ENCODE measurements at regions not wholly inside any gene's neighbourhood (a gene's known extent, or its start where the extent isn't known, plus 50 kb on each side); places are given as distances from the start of the nearest gene placed in this dataset.

- Mint-ChIP-seq H3K4me1 (no peaks in the 10 kb centered on the region), H3K27ac (no peak overlapping the region)
- no peak for DNase-seq
Observed at GRCh38 chr2:48137829-48138228, 176.7 kb upstream of the FOXN2 start.

GRCh38 chr2:48138898-48139297 is 175.6 kb upstream of the FOXN2 start:
- Mint-ChIP-seq H3K36me3 (ENCODE audit: low read depth) (peaks cover 3% of the 10 kb centered on the region), H3K27ac (no peak overlapping the region), H3K4me1 (no peaks in the 10 kb centered on the region), H3K4me3 (no peak overlapping the region), H3K9me3 (peaks cover 3% of the 10 kb centered on the region), H3K27me3 (peaks cover 7% of the 10 kb centered on the region)
- no peak for DNase-seq
- POLR2A ChIA-PET, result no interaction called here
- CTCF ChIA-PET, result no interaction called here

More at GRCh38 chr2:48137829-48138228, 176.7 kb upstream of the FOXN2 start:
- Mint-ChIP-seq H3K27me3 (peaks cover 4% of the 10 kb centered on the region), H3K9me3 (no peaks in the 10 kb centered on the region), H3K36me3 (ENCODE audit: low read depth) (no peaks in the 10 kb centered on the region), H3K4me3 (no peak overlapping the region)
- ChIA-PET POLR2A (no interaction called here), CTCF (no interaction called here)

- no peak overlapping the region for H3K4me3 Mint-ChIP-seq
- peaks cover 5% of the 10 kb centered on the region for H3K36me3 Mint-ChIP-seq (ENCODE audit: low read depth)
- POLR2A ChIA-PET, result no interaction called here
- no peak overlapping the region for H3K27ac Mint-ChIP-seq
- CTCF ChIA-PET, result no interaction called here
- DNase-seq, result no peak
- H3K27me3 Mint-ChIP-seq, result peaks cover 7% of the 10 kb centered on the region
- H3K4me1 Mint-ChIP-seq, result peaks cover 12% of the 10 kb centered on the region
- peaks cover 5% of the 10 kb centered on the region for H3K9me3 Mint-ChIP-seq
Observed at GRCh38 chr2:48140586-48140985, 173.9 kb upstream of the FOXN2 start.

- Mint-ChIP-seq H3K9me3 (peaks cover 5% of the 10 kb centered on the region), H3K27ac (no peak overlapping the region)
- POLR2A ChIA-PET, result interaction anchor here (0.5 kb wide), 1 partner anchor 362 kb away, joined by 3 read pairs; no protein-coding TSS in a partner anchor
Observed at GRCh38 chr2:48144777-48145176, 169.7 kb upstream of the FOXN2 start.

GRCh38 chr2:48145845-48146452 is 168.5 kb upstream of the FOXN2 start:
- DNase-seq, result no peak
- H3K4me3 Mint-ChIP-seq, result no peak overlapping the region
- H3K4me1 Mint-ChIP-seq, result peaks cover 20% of the 10 kb centered on the region
- CTCF ChIA-PET, result interaction anchor here (0.6 to 2.1 kb wide), 5 partner anchors 9 to 130 kb away, joined by 3 to 6 read pairs (median 4); no protein-coding TSS in a partner anchor
- no peak overlapping the region for H3K27ac Mint-ChIP-seq
- peaks cover 5% of the 10 kb centered on the region for H3K27me3 Mint-ChIP-seq
- peaks cover 5% of the 10 kb centered on the region for H3K36me3 Mint-ChIP-seq (ENCODE audit: low read depth)
- POLR2A ChIA-PET, result no interaction called here
- peaks cover 5% of the 10 kb centered on the region for H3K9me3 Mint-ChIP-seq

More at GRCh38 chr2:48144777-48145176, 169.7 kb upstream of the FOXN2 start:
- DNase-seq, result peak; percentile 9
- CTCF ChIA-PET, result interaction anchor here (0.9 to 2.1 kb wide), 3 partner anchors 21 to 262 kb away, joined by 3 to 6 read pairs (median 3); no protein-coding TSS in a partner anchor
- Mint-ChIP-seq H3K4me3 (no peak overlapping the region), H3K27me3 (peaks cover 4% of the 10 kb centered on the region), H3K4me1 (peaks cover 20% of the 10 kb centered on the region), H3K36me3 (ENCODE audit: low read depth) (peaks cover 5% of the 10 kb centered on the region)

GRCh38 chr2:48146552-48146951 is 167.9 kb upstream of the FOXN2 start:
- H3K27me3 Mint-ChIP-seq, result peaks cover 7% of the 10 kb centered on the region
- peaks cover 5% of the 10 kb centered on the region for H3K36me3 Mint-ChIP-seq (ENCODE audit: low read depth)
- ChIA-PET POLR2A (interaction anchor here (0.6 kb wide), 1 partner anchor 1802 kb away, joined by 6 read pairs; no protein-coding TSS in a partner anchor), CTCF (interaction anchor here (0.6 to 1.2 kb wide), 5 partner anchors 11 to 1609 kb away, joined by 3 to 4 read pairs (median 3); no protein-coding TSS in a partner anchor)
- H3K4me3 Mint-ChIP-seq, result no peak overlapping the region
- DNase-seq, result no peak
- H3K4me1 Mint-ChIP-seq, result peaks cover 20% of the 10 kb centered on the region
- peaks cover 5% of the 10 kb centered on the region for H3K9me3 Mint-ChIP-seq
- no peak overlapping the region for H3K27ac Mint-ChIP-seq

GRCh38 chr2:48147719-48148118 is 166.8 kb upstream of the FOXN2 start:
- Mint-ChIP-seq H3K27me3 (peaks cover 7% of the 10 kb centered on the region), H3K27ac (no peak overlapping the region), H3K9me3 (peaks cover 5% of the 10 kb centered on the region), H3K4me3 (no peak overlapping the region), H3K4me1 (peaks cover 20% of the 10 kb centered on the region), H3K36me3 (ENCODE audit: low read depth) (peaks cover 5% of the 10 kb centered on the region)
- CTCF ChIA-PET, result no interaction called here
- POLR2A ChIA-PET, result no interaction called here
- DNase-seq, result no peak

GRCh38 chr2:48148841-48149430 is 165.5 kb upstream of the FOXN2 start:
- H3K4me1 Mint-ChIP-seq, result peaks cover 20% of the 10 kb centered on the region
- H3K27ac Mint-ChIP-seq, result no peak overlapping the region
- no peak overlapping the region for H3K4me3 Mint-ChIP-seq
- ChIA-PET CTCF (interaction anchor here (1.1 kb wide), 1 partner anchor 31 kb away, joined by 3 read pairs; no protein-coding TSS in a partner anchor), POLR2A (no interaction called here)
- peaks cover 3% of the 10 kb centered on the region for H3K36me3 Mint-ChIP-seq (ENCODE audit: low read depth)
- H3K9me3 Mint-ChIP-seq, result peaks cover 3% of the 10 kb centered on the region
- peaks cover 3% of the 10 kb centered on the region for H3K27me3 Mint-ChIP-seq
- no peak for DNase-seq

GRCh38 chr2:48157150-48157549 is 157.3 kb upstream of the FOXN2 start:
- CTCF ChIA-PET, result interaction anchor here (1.0 to 1.1 kb wide), 2 partner anchors 34 to 43 kb away, joined by 3 read pairs; no protein-coding TSS in a partner anchor
- H3K36me3 Mint-ChIP-seq (ENCODE audit: low read depth), result peaks cover 6% of the 10 kb centered on the region
- POLR2A ChIA-PET, result no interaction called here
- H3K27me3 Mint-ChIP-seq, result peaks cover 12% of the 10 kb centered on the region
- no peaks in the 10 kb centered on the region for H3K4me1 Mint-ChIP-seq
- DNase-seq, result no peak
- H3K4me3 Mint-ChIP-seq, result no peak overlapping the region
- H3K9me3 Mint-ChIP-seq, result peaks cover 25% of the 10 kb centered on the region
- H3K27ac Mint-ChIP-seq, result no peak overlapping the region

GRCh38 chr2:48161628-48162027 is 152.9 kb upstream of the FOXN2 start:
- H3K4me1 Mint-ChIP-seq, result no peaks in the 10 kb centered on the region
- no peak overlapping the region for H3K27ac Mint-ChIP-seq
- H3K27me3 Mint-ChIP-seq, result peaks cover 15% of the 10 kb centered on the region
- H3K4me3 Mint-ChIP-seq, result no peak overlapping the region
- peaks cover 24% of the 10 kb centered on the region for H3K9me3 Mint-ChIP-seq
- peaks cover 8% of the 10 kb centered on the region for H3K36me3 Mint-ChIP-seq (ENCODE audit: low read depth)
- ChIA-PET CTCF (no interaction called here), POLR2A (no interaction called here)
- DNase-seq, result no peak

- Mint-ChIP-seq H3K4me3 (no peak overlapping the region), H3K9me3 (peaks cover 20% of the 10 kb centered on the region), H3K4me1 (no peaks in the 10 kb centered on the region), H3K36me3 (ENCODE audit: low read depth) (peaks cover 4% of the 10 kb centered on the region), H3K27ac (no peak overlapping the region), H3K27me3 (peaks cover 15% of the 10 kb centered on the region)
- ChIA-PET CTCF (no interaction called here), POLR2A (no interaction called here)
- DNase-seq, result no peak
Observed at GRCh38 chr2:48162742-48163141, 151.7 kb upstream of the FOXN2 start.

- Mint-ChIP-seq H3K4me1 (no peaks in the 10 kb centered on the region), H3K4me3 (no peak overlapping the region), H3K27me3 (peaks cover 6% of the 10 kb centered on the region), H3K9me3 (peaks cover 10% of the 10 kb centered on the region), H3K36me3 (ENCODE audit: low read depth) (peaks cover 2% of the 10 kb centered on the region), H3K27ac (no peak overlapping the region)
- CTCF ChIA-PET, result interaction anchor here (0.6 kb wide), 1 partner anchor 30 kb away, joined by 5 read pairs; no protein-coding TSS in a partner anchor
- no peak for DNase-seq
- POLR2A ChIA-PET, result no interaction called here
Observed at GRCh38 chr2:48165070-48165753, 149.3 kb upstream of the FOXN2 start.

- Mint-ChIP-seq H3K27me3 (no peaks in the 10 kb centered on the region), H3K9me3 (peaks cover 8% of the 10 kb centered on the region), H3K36me3 (ENCODE audit: low read depth) (peaks cover 2% of the 10 kb centered on the region), H3K4me1 (no peaks in the 10 kb centered on the region), H3K4me3 (no peak overlapping the region), H3K27ac (no peak overlapping the region)
- POLR2A ChIA-PET, result no interaction called here
- DNase-seq, result no peak
- CTCF ChIA-PET, result no interaction called here
Observed at GRCh38 chr2:48169141-48169592, 145.3 kb upstream of the FOXN2 start.
